HCT116 (cell line): ENCODE measurements at regions not wholly inside any gene's neighbourhood (a gene's known extent, or its start where the extent isn't known, plus 50 kb on each side); places are given as distances from the start of the nearest gene placed in this dataset.

Experiments used
- ATAC-seq: fragments of 200-7000 bp; cut with Tn5 transposase; 2 replicates; pipeline ENCODE4 v1.9.1; 2020; ENCODE audit warnings: mild to moderate bottlenecking, moderate library complexity
- BruUV-seq: library from RNA; stranded (reverse); fragments of 400-500 nt; replicated peaks from 2 replicates; lab custom pipeline; 2021; lab: Mats Ljungman, UMichigan
- CTCF ChIA-PET: fragments of 300-600 bp; sonication (Branson Sonifier 250); formaldehyde crosslinking; loops from one replicate; lab custom pipeline; 2021; ENCODE audit warnings: antibody characterized with exemption; lab: Charles Lee
- POLR2A ChIA-PET: fragments of 300-600, 350-600 bp; sonication (Branson Sonifier 250); formaldehyde crosslinking; loops from one replicate; lab custom pipeline; 2021; ENCODE audit warnings: antibody characterized with exemption; lab: Charles Lee
- RAD21 ChIA-PET, 2 experiments: fragments of 300-600 bp; sonication (Branson Sonifier 250); formaldehyde crosslinking; loops; one replicate each; lab custom pipeline; 2023; ENCODE audit warnings: low total read pairs in 2 of 2; ENCODE audit not compliant: uncharacterized antibody in 2 of 2, unreplicated experiment in 2 of 2, low non-redundant PET in 1 of 2; lab: Charles Lee
- DNase-seq: peaks from one replicate; pipeline ENCODE4 v3.0.0-alpha.2; 2010; ENCODE audit warnings: low read depth, low spot score
- H2AFZ ChIP-seq: fragments of 200-600 bp; shearing (Covaris generic), sonication (generic); 2 replicates; pipeline ENCODE4 v1.6.1; 2017; ENCODE audit warnings: low read depth, mixed run types, mixed read lengths, antibody characterized with exemption, low read length; ENCODE audit not compliant: poor library complexity, severe bottlenecking
- H3K27ac ChIP-seq: 2 replicates; pipeline ENCODE4 v1.5.1; 2012; ENCODE audit warnings: low read depth, low read length
- H3K27me3 ChIP-seq: fragments of 200-600 bp; sonication (generic); 2 replicates; pipeline ENCODE4 v1.6.1; 2016; ENCODE audit warnings: mixed run types, low read length, mixed read lengths; ENCODE audit not compliant: insufficient read depth
- H3K36me3 ChIP-seq, 2 experiments: fragments of 200-500 bp in 1 of 2; fragments of 200-600 bp in 1 of 2; sonication (Bioruptor generic) in 1 of 2; sonication (generic) in 1 of 2; 2 replicates each; pipeline versions ENCODE4 v1.5.1 to v1.6.1; 2014 to 2016; ENCODE audit warnings: low read length in 2 of 2, inconsistent platforms in 1 of 2, mixed read lengths in 1 of 2, mixed run types in 1 of 2; ENCODE audit not compliant: insufficient read depth in 2 of 2, control insufficient read depth in 1 of 2
- H3K4me1 ChIP-seq, 2 experiments: fragments of 200-600 bp in 1 of 2; sonication (generic) in 1 of 2; 2 replicates each; pipeline versions ENCODE4 v1.5.1 to v1.6.1; 2012 to 2017; ENCODE audit warnings: low read length in 2 of 2, inconsistent platforms in 1 of 2, mild to moderate bottlenecking in 1 of 2, mixed read lengths in 1 of 2, mixed run types in 1 of 2, moderate library complexity in 1 of 2; ENCODE audit not compliant: insufficient read depth in 2 of 2, control insufficient read depth in 1 of 2
- H3K4me2 ChIP-seq: fragments of 200-600 bp; sonication (generic); 2 replicates; pipeline ENCODE4 v1.6.1; 2017; ENCODE audit warnings: mixed run types, low read length, mixed read lengths
- H3K4me3 ChIP-seq, 2 experiments: fragments of 200-600 bp in 1 of 2; sonication (generic) in 1 of 2; replicated peaks in 1 of 2; 2 replicates each; pipeline ENCODE4 v1.5.1; 2011 to 2016; ENCODE audit warnings: low read length in 2 of 2, control low read depth in 1 of 2, low read depth in 1 of 2, mild to moderate bottlenecking in 1 of 2, mixed read lengths in 1 of 2, mixed run types in 1 of 2
- H3K79me2 ChIP-seq: fragments of 200-600 bp; sonication (generic); 2 replicates; pipeline ENCODE4 v1.6.1; 2017; ENCODE audit warnings: mild to moderate bottlenecking, mixed run types, low read length, moderate library complexity, mixed read lengths; ENCODE audit not compliant: insufficient read depth
- H3K9ac ChIP-seq: fragments of 200-600 bp; sonication (generic); 2 replicates; pipeline ENCODE4 v1.6.1; 2016; ENCODE audit warnings: low read length, mixed read lengths
- H3K9me2 ChIP-seq: fragments of 200-600 bp; sonication (generic), shearing (Covaris generic); 2 replicates; pipeline ENCODE4 v1.6.1; 2017; ENCODE audit warnings: mixed run types, mild to moderate bottlenecking, moderate library complexity; ENCODE audit not compliant: insufficient read depth
- H3K9me3 ChIP-seq, 2 experiments: fragments of 200-500 bp in 1 of 2; fragments of 200-600 bp in 1 of 2; sonication (Bioruptor generic) in 1 of 2; sonication (generic) in 1 of 2; 2 replicates each; pipeline ENCODE4 v1.6.1; 2014 to 2017; ENCODE audit warnings: low read length in 2 of 2, mixed read lengths in 2 of 2, inconsistent platforms in 1 of 2, low read depth in 1 of 2, mild to moderate bottlenecking in 1 of 2, mixed run types in 1 of 2, moderate library complexity in 1 of 2; ENCODE audit not compliant: control insufficient read depth in 1 of 2, insufficient read depth in 1 of 2
- H4K20me1 ChIP-seq: fragments of 200-600 bp; sonication (generic), shearing (Covaris generic); 2 replicates; pipeline ENCODE4 v1.6.1; 2017; ENCODE audit warnings: mixed run types, mild to moderate bottlenecking, moderate library complexity; ENCODE audit not compliant: insufficient read depth
- CEBPB ChIP-seq: IDR thresholded peaks from 2 replicates; pipeline ENCODE4 v1.6.1; 2012; ENCODE audit warnings: low read depth
- EZH2phosphoT487 ChIP-seq: fragments of 200-600 bp; IDR thresholded peaks from 2 replicates; pipeline ENCODE4 v1.6.1; 2018; ENCODE audit warnings: antibody characterized with exemption, borderline replicate concordance
- FOSL1 ChIP-seq: IDR thresholded peaks from 2 replicates; pipeline ENCODE4 v1.6.1; 2012; ENCODE audit warnings: low read depth
- JUND ChIP-seq: IDR thresholded peaks from 2 replicates; pipeline ENCODE4 v1.6.1; 2012
- POLR2A ChIP-seq: IDR thresholded peaks from 2 replicates; pipeline ENCODE4 v1.7.0; 2011; ENCODE audit warnings: borderline replicate concordance; ENCODE audit not compliant: insufficient read depth, insufficient read length; ENCODE audit errors: extremely low read depth
- POLR2AphosphoS5 ChIP-seq: IDR thresholded peaks from 2 replicates; pipeline ENCODE4 v1.6.1; 2011; ENCODE audit warnings: mild to moderate bottlenecking, low read depth, low read length, moderate library complexity
- SIN3A ChIP-seq: IDR thresholded peaks from 2 replicates; pipeline ENCODE4 v1.6.1; 2012; ENCODE audit warnings: low read depth
- SRF ChIP-seq: IDR thresholded peaks from 2 replicates; pipeline ENCODE4 v1.6.1; 2012; ENCODE audit warnings: low read depth
- TCF7L2 ChIP-seq: IDR thresholded peaks from 2 replicates; pipeline ENCODE4 v1.7.0; 2011; ENCODE audit warnings: borderline replicate concordance, inconsistent platforms; ENCODE audit not compliant: insufficient read depth, insufficient read length; ENCODE audit errors: extremely low read depth
- YY1 ChIP-seq: IDR thresholded peaks from 2 replicates; pipeline ENCODE4 v1.6.1; 2011; ENCODE audit warnings: low read length, low read depth, moderate library complexity, mild to moderate bottlenecking; ENCODE audit not compliant: insufficient replicate concordance; ENCODE audit errors: extremely low read depth
- intact Hi-C: fragments of 100-400 bp; cut with micrococcal nuclease; formaldehyde crosslinking; loops from 2 replicates; pipeline ENCODE4 v1.10.0; 2022
- TF ChIP-seq, protein P1 (sequence below): IDR thresholded peaks from 2 replicates; pipeline ENCODE4 v1.6.1; 2011; ENCODE audit warnings: mild to moderate bottlenecking, low read length, moderate library complexity; ENCODE audit not compliant: insufficient replicate concordance; ENCODE audit errors: extremely low read depth
- TF ChIP-seq, protein P2 (sequence below): IDR thresholded peaks from 2 replicates; pipeline ENCODE4 v1.6.1; 2012; ENCODE audit warnings: low read depth

DNA sequence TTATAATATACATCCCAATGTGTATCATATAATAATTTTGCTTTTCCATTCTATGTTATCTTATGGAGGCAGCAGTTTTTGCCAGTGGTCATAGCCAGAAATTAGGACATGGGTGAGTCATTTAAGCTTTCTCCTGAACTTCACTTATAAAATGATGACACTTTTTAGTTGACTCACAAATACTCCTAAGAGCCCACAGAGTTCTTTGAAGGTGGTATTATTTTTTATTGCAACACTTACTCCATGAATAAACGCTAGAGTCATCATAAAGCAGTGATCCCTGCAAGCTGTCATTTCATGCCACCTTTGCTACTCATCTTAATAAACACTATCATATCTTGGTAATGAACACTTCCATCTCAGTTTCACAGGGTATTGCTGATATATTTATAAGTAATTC is 69.9 kb upstream of the MAPRE2 start:
- Histone ChIP-seq H3K27me3 (no peaks in the 10 kb centered on the region), H3K4me2 (no peak overlapping the region), H3K36me3 (no peaks in the 10 kb centered on the region), H3K4me1 (peaks cover 2 to 3% of the 10 kb centered on the region in 2 experiments; a peak in 3 of 4 replicates), H3K9me2 (no peaks in the 10 kb centered on the region), H3K27ac (no peak overlapping the region), H3K4me3 (no peak overlapping the region), H4K20me1 (no peaks in the 10 kb centered on the region), H3K79me2 (no peaks in the 10 kb centered on the region), H2AFZ (no peak overlapping the region), H3K9ac (no peak overlapping the region), H3K9me3 (no peaks in the 10 kb centered on the region)
- ChIA-PET CTCF (no interaction called here), RAD21 (no interaction called here), POLR2A (no interaction called here)
- ATAC-seq (no peak), DNase-seq (no peak)
- BruUV-seq, result no TSS peak
- intact Hi-C loops, result no loop called here
- TF ChIP-seq CEBPB (peak; percentile 58; the same call in 1 of the 2 replicates), JUND (no peak), FOSL1 (peak; percentile 30; the same call in 1 of the 2 replicates)

DNA sequence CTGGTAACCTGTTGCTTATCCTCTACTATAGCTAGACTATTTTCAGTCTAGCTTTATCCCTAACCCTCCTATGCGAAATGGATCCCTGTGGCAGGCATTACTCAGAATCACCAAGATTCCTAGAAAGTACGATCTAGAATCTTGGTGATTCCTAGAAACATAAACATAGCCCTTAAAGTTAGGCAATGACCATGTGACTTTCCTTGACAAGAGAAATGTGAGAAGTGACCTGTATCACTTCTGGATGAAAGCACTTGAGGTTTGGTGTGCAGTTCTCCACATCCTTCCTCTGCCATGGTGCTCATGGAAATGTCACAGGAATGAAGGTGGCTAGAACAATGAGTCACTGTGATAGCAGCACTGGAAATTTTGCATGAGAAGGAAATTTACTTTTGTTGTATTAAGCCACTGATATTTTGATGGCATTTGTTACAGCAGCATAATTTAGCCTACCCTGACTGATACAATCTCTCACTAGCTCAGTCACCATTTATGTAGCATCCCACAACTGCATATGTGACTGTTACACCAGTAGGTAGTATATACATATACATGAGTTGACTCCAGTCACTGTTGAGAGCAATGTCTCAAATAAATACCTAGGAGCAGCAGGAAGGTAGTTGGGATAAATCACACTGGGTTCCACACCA is 68.3 kb upstream of the MAPRE2 start:
- Histone ChIP-seq H3K27ac (no peak overlapping the region), H3K4me2 (no peak overlapping the region), H2AFZ (no peak overlapping the region), H3K9me3 (no peaks in the 10 kb centered on the region), H3K27me3 (no peaks in the 10 kb centered on the region), H3K79me2 (no peaks in the 10 kb centered on the region), H3K4me3 (no peak overlapping the region), H3K9ac (no peak overlapping the region), H3K9me2 (no peaks in the 10 kb centered on the region), H3K36me3 (no peaks in the 10 kb centered on the region), H3K4me1 (peaks cover 4 to 17% of the 10 kb centered on the region in 2 experiments), H4K20me1 (no peaks in the 10 kb centered on the region)
- BruUV-seq, result no TSS peak
- DNase-seq (no peak), ATAC-seq (no peak)
- ChIA-PET RAD21 (no interaction called here), CTCF (no interaction called here), POLR2A (no interaction called here)
- intact Hi-C loops, result no loop called here
- TF ChIP-seq SIN3A (no peak), SRF (no peak), YY1 (no peak), EZH2phosphoT487 (no peak), POLR2AphosphoS5 (no peak), CEBPB (no peak), FOSL1 (no peak), POLR2A (no peak), TCF7L2 (no peak)
- TF ChIP-seq, protein P1, sequence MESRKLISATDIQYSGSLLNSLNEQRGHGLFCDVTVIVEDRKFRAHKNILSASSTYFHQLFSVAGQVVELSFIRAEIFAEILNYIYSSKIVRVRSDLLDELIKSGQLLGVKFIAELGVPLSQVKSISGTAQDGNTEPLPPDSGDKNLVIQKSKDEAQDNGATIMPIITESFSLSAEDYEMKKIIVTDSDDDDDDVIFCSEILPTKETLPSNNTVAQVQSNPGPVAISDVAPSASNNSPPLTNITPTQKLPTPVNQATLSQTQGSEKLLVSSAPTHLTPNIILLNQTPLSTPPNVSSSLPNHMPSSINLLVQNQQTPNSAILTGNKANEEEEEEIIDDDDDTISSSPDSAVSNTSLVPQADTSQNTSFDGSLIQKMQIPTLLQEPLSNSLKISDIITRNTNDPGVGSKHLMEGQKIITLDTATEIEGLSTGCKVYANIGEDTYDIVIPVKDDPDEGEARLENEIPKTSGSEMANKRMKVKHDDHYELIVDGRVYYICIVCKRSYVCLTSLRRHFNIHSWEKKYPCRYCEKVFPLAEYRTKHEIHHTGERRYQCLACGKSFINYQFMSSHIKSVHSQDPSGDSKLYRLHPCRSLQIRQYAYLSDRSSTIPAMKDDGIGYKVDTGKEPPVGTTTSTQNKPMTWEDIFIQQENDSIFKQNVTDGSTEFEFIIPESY, result no peak
- TF ChIP-seq, protein P2, sequence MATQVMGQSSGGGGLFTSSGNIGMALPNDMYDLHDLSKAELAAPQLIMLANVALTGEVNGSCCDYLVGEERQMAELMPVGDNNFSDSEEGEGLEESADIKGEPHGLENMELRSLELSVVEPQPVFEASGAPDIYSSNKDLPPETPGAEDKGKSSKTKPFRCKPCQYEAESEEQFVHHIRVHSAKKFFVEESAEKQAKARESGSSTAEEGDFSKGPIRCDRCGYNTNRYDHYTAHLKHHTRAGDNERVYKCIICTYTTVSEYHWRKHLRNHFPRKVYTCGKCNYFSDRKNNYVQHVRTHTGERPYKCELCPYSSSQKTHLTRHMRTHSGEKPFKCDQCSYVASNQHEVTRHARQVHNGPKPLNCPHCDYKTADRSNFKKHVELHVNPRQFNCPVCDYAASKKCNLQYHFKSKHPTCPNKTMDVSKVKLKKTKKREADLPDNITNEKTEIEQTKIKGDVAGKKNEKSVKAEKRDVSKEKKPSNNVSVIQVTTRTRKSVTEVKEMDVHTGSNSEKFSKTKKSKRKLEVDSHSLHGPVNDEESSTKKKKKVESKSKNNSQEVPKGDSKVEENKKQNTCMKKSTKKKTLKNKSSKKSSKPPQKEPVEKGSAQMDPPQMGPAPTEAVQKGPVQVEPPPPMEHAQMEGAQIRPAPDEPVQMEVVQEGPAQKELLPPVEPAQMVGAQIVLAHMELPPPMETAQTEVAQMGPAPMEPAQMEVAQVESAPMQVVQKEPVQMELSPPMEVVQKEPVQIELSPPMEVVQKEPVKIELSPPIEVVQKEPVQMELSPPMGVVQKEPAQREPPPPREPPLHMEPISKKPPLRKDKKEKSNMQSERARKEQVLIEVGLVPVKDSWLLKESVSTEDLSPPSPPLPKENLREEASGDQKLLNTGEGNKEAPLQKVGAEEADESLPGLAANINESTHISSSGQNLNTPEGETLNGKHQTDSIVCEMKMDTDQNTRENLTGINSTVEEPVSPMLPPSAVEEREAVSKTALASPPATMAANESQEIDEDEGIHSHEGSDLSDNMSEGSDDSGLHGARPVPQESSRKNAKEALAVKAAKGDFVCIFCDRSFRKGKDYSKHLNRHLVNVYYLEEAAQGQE, result no peak
